CD4-positive, alpha-beta T cell treated with Interleukin-10 for 1 hour (primary cell): ENCODE measurements at regions not wholly inside any gene's neighbourhood (a gene's known extent, or its start where the extent isn't known, plus 50 kb on each side); places are given as distances from the start of the nearest gene placed in this dataset.
"Not testable (repeated sequence)": the region's sequence is repeated elsewhere in the genome, so short reads cannot be mapped to it uniquely, and the experiment has no call there.

Experiments used
- DNase-seq: peaks from one replicate; pipeline ENCODE4 v3.0.0-alpha.2; 2020

GRCh38 chr4:12145768-12146167 lies 717.1 kb upstream of the HS3ST1 start:
- no peak for DNase-seq

GRCh38 chr4:12145106-12145505 lies 716.4 kb upstream of the HS3ST1 start:
- DNase-seq = no peak

- no peak for DNase-seq
Observed at GRCh38 chr4:12144051-12144450, 715.4 kb upstream of the HS3ST1 start.

GRCh38 chr4:12140864-12141263 lies 712.2 kb upstream of the HS3ST1 start:
- no peak for DNase-seq

- DNase-seq = no peak
Observed at GRCh38 chr4:12139296-12139695, 710.6 kb upstream of the HS3ST1 start.

GRCh38 chr4:12138488-12138887 lies 709.8 kb upstream of the HS3ST1 start:
- DNase-seq = no peak

GRCh38 chr4:12137575-12137974 lies 708.9 kb upstream of the HS3ST1 start:
- no peak for DNase-seq

- DNase-seq = no peak
Observed at GRCh38 chr4:12126474-12126873, 697.8 kb upstream of the HS3ST1 start.

- no peak for DNase-seq
Observed at GRCh38 chr4:12124138-12124537, 695.4 kb upstream of the HS3ST1 start.

- no peak for DNase-seq
Observed at GRCh38 chr4:12123707-12124106, 695.0 kb upstream of the HS3ST1 start.

GRCh38 chr4:12122316-12122715 lies 693.6 kb upstream of the HS3ST1 start:
- DNase-seq = no peak

- DNase-seq = no peak
Observed at GRCh38 chr4:12120968-12121367, 692.3 kb upstream of the HS3ST1 start.

- peak; percentile 4 for DNase-seq
Observed at GRCh38 chr4:12118651-12119213, 690.0 kb upstream of the HS3ST1 start.

GRCh38 chr4:12116009-12116552 lies 687.4 kb upstream of the HS3ST1 start:
- no peak for DNase-seq

GRCh38 chr4:12110627-12111026 lies 681.9 kb upstream of the HS3ST1 start:
- no peak for DNase-seq

- DNase-seq = not testable (repeated sequence)
Observed at GRCh38 chr4:12109056-12109455, 680.4 kb upstream of the HS3ST1 start.

GRCh38 chr4:12105519-12105918 lies 676.8 kb upstream of the HS3ST1 start:
- DNase-seq = no peak

GRCh38 chr4:12089920-12090319 lies 661.2 kb upstream of the HS3ST1 start:
- not testable (repeated sequence) for DNase-seq

GRCh38 chr4:12084690-12085089 lies 656.0 kb upstream of the HS3ST1 start:
- no peak for DNase-seq

- DNase-seq = no peak
Observed at GRCh38 chr4:12071316-12071715, 642.6 kb upstream of the HS3ST1 start.

- DNase-seq = no peak
Observed at GRCh38 chr4:12053966-12054365, 625.3 kb upstream of the HS3ST1 start.

- DNase-seq = no peak
Observed at GRCh38 chr4:12053556-12053955, 624.9 kb upstream of the HS3ST1 start.

GRCh38 chr4:12050357-12050756 lies 621.7 kb upstream of the HS3ST1 start:
- no peak for DNase-seq

- no peak for DNase-seq
Observed at GRCh38 chr4:12042818-12043217, 614.1 kb upstream of the HS3ST1 start.

- DNase-seq = no peak
Observed at GRCh38 chr4:12041828-12042227, 613.1 kb upstream of the HS3ST1 start.
